SU-DHL-6 (cell line): ENCODE measurements at regions not wholly inside any gene's neighbourhood (a gene's known extent, or its start where the extent isn't known, plus 50 kb on each side); places are given as distances from the start of the nearest gene placed in this dataset.
A peak's percentile ranks its signal among the peaks of the same experiment; 100 is the strongest.

Experiments
- H2AFZ ChIP-seq: fragments of 200-600 bp; sonication (generic); 2 replicates; pipeline ENCODE4 v1.6.1; 2014; ENCODE audit warnings: low read depth, mild to moderate bottlenecking, moderate library complexity, mixed read lengths, antibody characterized with exemption, low read length; ENCODE audit not compliant: severe bottlenecking
- H3F3A ChIP-seq: fragments of 200-600 bp; shearing (Covaris generic); 2 replicates; pipeline ENCODE4 v1.6.0; 2016; ENCODE audit warnings: antibody characterized with exemption, mild to moderate bottlenecking; ENCODE audit not compliant: insufficient read depth
- H3K27ac ChIP-seq: fragments of 200-600 bp; sonication (generic); 2 replicates; pipeline ENCODE4 v1.5.1; 2016; ENCODE audit warnings: low read depth, mild to moderate bottlenecking, low read length, moderate library complexity, mixed read lengths
- H3K27me3 ChIP-seq: fragments of 200-600 bp; sonication (generic), shearing (Covaris generic); 2 replicates; pipeline ENCODE4 v1.6.0; 2014; ENCODE audit warnings: mild to moderate bottlenecking, low read length
- H3K36me3 ChIP-seq: fragments of 200-600 bp; sonication (generic); 2 replicates; pipeline ENCODE4 v1.6.1; 2014; ENCODE audit warnings: mild to moderate bottlenecking, low read length, mixed read lengths
- H3K4me2 ChIP-seq: fragments of 300-600, 200-600 bp; shearing (Covaris generic), sonication (generic); 2 replicates; pipeline ENCODE4 v1.6.0; 2014; ENCODE audit warnings: low read length, low read depth, mild to moderate bottlenecking; ENCODE audit not compliant: poor library complexity, severe bottlenecking
- H3K4me3 ChIP-seq: fragments of 200-600 bp; sonication (generic); 2 replicates; pipeline ENCODE4 v1.5.1; 2014; ENCODE audit warnings: antibody characterized with exemption, low read length, mild to moderate bottlenecking, mixed read lengths; ENCODE audit not compliant: insufficient read depth, poor library complexity, severe bottlenecking
- H3K79me2 ChIP-seq: fragments of 200-600 bp; sonication (generic); 2 replicates; pipeline ENCODE4 v1.6.1; 2014; ENCODE audit warnings: mild to moderate bottlenecking, low read length, moderate library complexity; ENCODE audit not compliant: insufficient read depth
- H3K9ac ChIP-seq: fragments of 200-600 bp; sonication (generic); 2 replicates; pipeline ENCODE4 v1.7.0; 2014; ENCODE audit warnings: mild to moderate bottlenecking, low read length
- H3K9me2 ChIP-seq: fragments of 200-600 bp; sonication (generic); replicated peaks from 2 replicates; pipeline ENCODE4 v1.6.1; 2014; ENCODE audit warnings: low read length; ENCODE audit not compliant: insufficient read depth
- H3K9me3 ChIP-seq: fragments of 200-600 bp; sonication (generic); 2 replicates; pipeline ENCODE4 v1.6.1; 2014; ENCODE audit warnings: low read length, mixed read lengths; ENCODE audit not compliant: insufficient read depth
- H4K20me1 ChIP-seq: fragments of 200-600 bp; sonication (generic); 2 replicates; pipeline ENCODE4 v1.6.1; 2014; ENCODE audit warnings: low read depth, mild to moderate bottlenecking, antibody characterized with exemption, low read length, moderate library complexity, mixed read lengths
- EZH2phosphoT487 ChIP-seq: fragments of 200-600 bp; sonication (generic), shearing (Covaris generic); conservative IDR thresholded peaks from 2 replicates; pipeline ENCODE4 v1.6.1; 2018; ENCODE audit warnings: mild to moderate bottlenecking, antibody characterized with exemption, low read length, moderate library complexity, mixed read lengths
- TF ChIP-seq, protein P1 (sequence below): fragments of 200-600 bp; sonication (generic); IDR thresholded peaks from one replicate; pipeline ENCODE4 v1.5.1; 2017; ENCODE audit warnings: antibody characterized with exemption, mild to moderate bottlenecking, low read length, moderate library complexity; ENCODE audit not compliant: insufficient read depth, poor library complexity, severe bottlenecking

DNA sequence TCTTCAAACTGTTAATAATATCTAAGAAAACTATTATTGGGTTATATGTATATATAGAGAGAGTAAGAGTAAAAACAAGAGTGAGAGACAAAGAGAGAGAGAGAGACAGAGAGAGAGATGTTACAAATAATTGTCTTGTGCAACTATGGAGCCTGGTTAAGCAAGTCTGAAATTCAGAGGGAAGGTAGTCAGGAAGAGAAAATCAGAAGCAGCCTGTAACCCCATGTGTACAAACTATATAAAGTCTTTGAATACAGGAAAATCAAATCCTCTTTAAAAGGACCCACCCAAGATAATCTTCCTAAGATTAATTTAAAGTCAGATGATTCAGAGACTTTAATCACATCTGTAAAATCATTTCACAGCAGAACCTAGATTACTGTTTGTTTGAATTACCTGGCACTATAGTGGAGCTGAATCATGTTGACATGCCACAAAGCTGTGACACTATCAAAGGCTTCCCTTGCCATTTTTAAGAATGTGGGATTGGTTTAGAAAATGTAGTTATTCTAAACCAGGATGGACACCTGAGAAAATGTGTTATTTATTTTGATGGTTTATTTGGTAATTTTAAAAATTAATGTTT is 301.7 kb upstream of the FSIP2 start:
- Histone ChIP-seq H3F3A (no peaks in the 10 kb centered on the region), H3K9ac (no peak overlapping the region), H3K4me2 (no peak overlapping the region), H3K9me3 (no peaks in the 10 kb centered on the region), H4K20me1 (no peaks in the 10 kb centered on the region), H3K79me2 (no peaks in the 10 kb centered on the region), H2AFZ (no peak overlapping the region), H3K27me3 (no peaks in the 10 kb centered on the region), H3K9me2 (no peaks in the 10 kb centered on the region), H3K27ac (no peak overlapping the region), H3K4me3 (no peak overlapping the region), H3K36me3 (no peaks in the 10 kb centered on the region)
- TF ChIP-seq, protein P1, sequence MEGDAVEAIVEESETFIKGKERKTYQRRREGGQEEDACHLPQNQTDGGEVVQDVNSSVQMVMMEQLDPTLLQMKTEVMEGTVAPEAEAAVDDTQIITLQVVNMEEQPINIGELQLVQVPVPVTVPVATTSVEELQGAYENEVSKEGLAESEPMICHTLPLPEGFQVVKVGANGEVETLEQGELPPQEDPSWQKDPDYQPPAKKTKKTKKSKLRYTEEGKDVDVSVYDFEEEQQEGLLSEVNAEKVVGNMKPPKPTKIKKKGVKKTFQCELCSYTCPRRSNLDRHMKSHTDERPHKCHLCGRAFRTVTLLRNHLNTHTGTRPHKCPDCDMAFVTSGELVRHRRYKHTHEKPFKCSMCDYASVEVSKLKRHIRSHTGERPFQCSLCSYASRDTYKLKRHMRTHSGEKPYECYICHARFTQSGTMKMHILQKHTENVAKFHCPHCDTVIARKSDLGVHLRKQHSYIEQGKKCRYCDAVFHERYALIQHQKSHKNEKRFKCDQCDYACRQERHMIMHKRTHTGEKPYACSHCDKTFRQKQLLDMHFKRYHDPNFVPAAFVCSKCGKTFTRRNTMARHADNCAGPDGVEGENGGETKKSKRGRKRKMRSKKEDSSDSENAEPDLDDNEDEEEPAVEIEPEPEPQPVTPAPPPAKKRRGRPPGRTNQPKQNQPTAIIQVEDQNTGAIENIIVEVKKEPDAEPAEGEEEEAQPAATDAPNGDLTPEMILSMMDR: no peak
- TF ChIP-seq EZH2phosphoT487: no peak

DNA sequence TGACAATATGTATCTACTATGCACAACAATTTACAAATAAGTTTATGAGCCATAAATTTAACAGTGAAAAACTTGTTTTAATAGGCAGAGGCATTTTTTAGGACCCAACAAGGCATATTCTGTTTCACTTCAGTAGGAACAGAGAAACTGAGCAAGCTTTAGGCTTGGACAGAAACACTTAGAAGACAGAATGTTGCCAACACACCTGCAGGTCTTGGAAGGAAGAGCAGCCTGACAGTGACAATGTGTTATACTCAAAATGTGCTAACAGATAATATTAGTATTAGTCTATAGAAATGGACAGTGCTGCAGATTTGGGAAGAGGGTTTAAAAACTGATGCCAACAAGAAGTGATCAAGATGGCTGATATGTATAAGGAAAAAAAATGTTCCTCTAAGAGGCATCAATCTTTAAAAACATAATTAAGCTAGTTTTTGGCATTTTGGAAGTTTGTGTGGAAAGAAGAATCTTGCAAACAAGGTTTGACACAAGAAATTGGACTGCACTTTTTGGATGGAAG is 297.1 kb upstream of the FSIP2 start:
- Histone ChIP-seq H3K27ac (no peak overlapping the region), H4K20me1 (no peaks in the 10 kb centered on the region), H3K4me2 (no peak overlapping the region), H3K4me3 (no peak overlapping the region), H3K9me2 (no peaks in the 10 kb centered on the region), H2AFZ (no peak overlapping the region), H3K9me3 (no peaks in the 10 kb centered on the region), H3K9ac (no peak overlapping the region), H3K36me3 (no peaks in the 10 kb centered on the region), H3F3A (no peaks in the 10 kb centered on the region), H3K27me3 (no peaks in the 10 kb centered on the region), H3K79me2 (no peaks in the 10 kb centered on the region)
- TF ChIP-seq, protein P1: no peak
- no peak for TF ChIP-seq EZH2phosphoT487

DNA sequence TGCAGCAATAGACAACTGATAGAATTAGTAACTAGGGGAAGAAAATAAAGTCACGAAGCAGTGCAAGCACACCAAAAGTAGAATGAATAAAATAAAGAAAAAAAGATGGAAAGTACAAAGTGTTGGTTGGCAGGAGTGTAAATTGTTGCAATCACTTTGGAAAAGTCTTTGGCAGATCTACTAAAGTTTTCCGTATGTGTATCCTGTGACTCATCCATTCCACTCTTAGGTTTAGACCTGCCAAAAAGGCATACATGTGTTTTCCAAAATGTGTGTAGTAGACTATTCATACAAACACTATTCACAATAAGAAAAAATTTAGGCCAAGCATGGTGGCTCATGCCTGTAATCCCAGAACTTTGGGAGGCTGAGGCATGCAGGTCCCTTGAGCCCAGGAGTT is 282.1 kb upstream of the FSIP2 start:
- TF ChIP-seq, protein P1: no peak
- TF ChIP-seq EZH2phosphoT487: no peak
- Histone ChIP-seq H3K27ac (no peak overlapping the region), H3K9ac (no peak overlapping the region)

More for the DNA sequence above, 282.1 kb upstream of the FSIP2 start:
- Histone ChIP-seq H3F3A (no peaks in the 10 kb centered on the region), H3K36me3 (no peaks in the 10 kb centered on the region), H3K9me2 (no peaks in the 10 kb centered on the region), H3K27me3 (no peaks in the 10 kb centered on the region), H3K79me2 (no peaks in the 10 kb centered on the region), H4K20me1 (no peaks in the 10 kb centered on the region), H3K4me2 (no peak overlapping the region), H2AFZ (peak overlapping the region; percentile 27), H3K4me3 (no peak overlapping the region), H3K9me3 (peaks cover 7% of the 10 kb centered on the region; the same call in 1 of the 2 replicates)
